Karpas-422 (cell line): ENCODE measurements at regions not wholly inside any gene's neighbourhood (a gene's known extent, or its start where the extent isn't known, plus 50 kb on each side); places are given as distances from the start of the nearest gene placed in this dataset.
A peak's percentile ranks its signal among the peaks of the same experiment; 100 is the strongest.
"Not testable (repeated sequence)": the region's sequence is repeated elsewhere in the genome, so short reads cannot be mapped to it uniquely, and the experiment has no call there.

ENCODE experiments used
- DNase-seq: peaks from one replicate; pipeline ENCODE4 v3.0.0-alpha.2; 2015
- H2AFZ ChIP-seq: fragments of 200-600 bp; sonication (generic); 2 replicates; pipeline ENCODE4 v1.6.1; 2014; ENCODE audit warnings: antibody characterized with exemption, low read length, mixed read lengths
- H3K27ac ChIP-seq: fragments of 200-600 bp; sonication (generic); 2 replicates; pipeline ENCODE4 v1.5.1; 2014; ENCODE audit warnings: mild to moderate bottlenecking, low read length, moderate library complexity
- H3K27me3 ChIP-seq: fragments of 200-600 bp; sonication (generic); 2 replicates; pipeline ENCODE4 v1.6.1; 2014; ENCODE audit warnings: low read length, mixed read lengths
- H3K36me3 ChIP-seq: fragments of 200-600 bp; sonication (generic); 2 replicates; pipeline ENCODE4 v1.6.1; 2014; ENCODE audit warnings: low read length, mixed read lengths; ENCODE audit not compliant: insufficient read depth
- H3K4me1 ChIP-seq: fragments of 200-600 bp; sonication (generic); 2 replicates; pipeline ENCODE4 v1.6.1; 2014; ENCODE audit warnings: mild to moderate bottlenecking, low read length, mixed read lengths
- H3K4me2 ChIP-seq: fragments of 200-600 bp; sonication (generic); 2 replicates; pipeline ENCODE4 v1.6.1; 2014; ENCODE audit warnings: low read length, low read depth, mild to moderate bottlenecking; ENCODE audit not compliant: poor library complexity, severe bottlenecking
- H3K4me3 ChIP-seq: fragments of 200-600 bp; sonication (generic); 2 replicates; pipeline ENCODE4 v1.5.1; 2014; ENCODE audit warnings: mild to moderate bottlenecking, antibody characterized with exemption, low read length, mixed read lengths
- H3K79me2 ChIP-seq: fragments of 200-600 bp; sonication (generic); 2 replicates; pipeline ENCODE4 v1.6.1; 2014; ENCODE audit warnings: mild to moderate bottlenecking, low read length, mixed read lengths
- H3K9ac ChIP-seq: fragments of 200-600 bp; sonication (generic); 2 replicates; pipeline ENCODE4 v1.6.0; 2014; ENCODE audit warnings: low read length
- H3K9me2 ChIP-seq: fragments of 200-600 bp; sonication (generic), shearing (Covaris generic); replicated peaks from 2 replicates; pipeline ENCODE4 v1.6.0; 2014; ENCODE audit warnings: mild to moderate bottlenecking, low read length, moderate library complexity; ENCODE audit not compliant: insufficient read depth
- H3K9me3 ChIP-seq: fragments of 300-700, 200-600 bp; sonication (generic); 2 replicates; pipeline ENCODE4 v1.6.1; 2014; ENCODE audit warnings: low read length, mixed read lengths
- H4K20me1 ChIP-seq: fragments of 200-600 bp; sonication (generic); 2 replicates; pipeline ENCODE4 v1.6.1; 2014; ENCODE audit warnings: mild to moderate bottlenecking, antibody characterized with exemption, low read length, low read depth; ENCODE audit not compliant: insufficient read depth

- H3K9me2 ChIP-seq, H3K9ac ChIP-seq, H2AFZ ChIP-seq, H3K36me3 ChIP-seq, H3K4me1 ChIP-seq, H3K27me3 ChIP-seq, H3K4me2 ChIP-seq, H3K4me3 ChIP-seq, H3K79me2 ChIP-seq, DNase-seq, H4K20me1 ChIP-seq, H3K27ac ChIP-seq, H3K9me3 ChIP-seq: not testable (repeated sequence)
Measured at GRCh38 chr14:106004937-106005795, 478.8 kb downstream of the TMEM121 start.

DNA sequence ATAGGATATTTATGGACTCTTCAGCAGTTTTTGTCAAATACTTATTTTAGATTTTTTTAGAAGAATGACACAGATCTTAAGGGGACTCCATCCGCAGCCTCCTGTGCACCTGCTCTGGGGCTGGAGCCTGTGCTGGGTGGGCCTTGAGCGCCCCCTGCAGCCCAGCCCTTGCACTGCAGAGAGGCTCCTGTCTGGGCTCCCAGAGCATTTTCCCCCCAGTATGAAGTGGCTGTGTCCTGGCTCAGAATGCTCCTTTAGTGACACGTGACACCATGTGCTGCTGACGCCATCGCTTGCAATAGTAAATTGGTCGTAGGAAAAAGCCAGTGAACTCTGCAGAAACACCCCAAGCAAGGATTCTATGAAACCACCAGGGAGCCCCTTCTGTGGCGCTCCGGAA lies 479.7 kb downstream of the TMEM121 start:
- H3K9me2 ChIP-seq, H3K9me3 ChIP-seq, H2AFZ ChIP-seq, H3K9ac ChIP-seq, H3K4me1 ChIP-seq, H3K79me2 ChIP-seq, H4K20me1 ChIP-seq, H3K4me3 ChIP-seq, DNase-seq, H3K27me3 ChIP-seq, H3K27ac ChIP-seq, H3K4me2 ChIP-seq, H3K36me3 ChIP-seq: not testable (repeated sequence)

DNA sequence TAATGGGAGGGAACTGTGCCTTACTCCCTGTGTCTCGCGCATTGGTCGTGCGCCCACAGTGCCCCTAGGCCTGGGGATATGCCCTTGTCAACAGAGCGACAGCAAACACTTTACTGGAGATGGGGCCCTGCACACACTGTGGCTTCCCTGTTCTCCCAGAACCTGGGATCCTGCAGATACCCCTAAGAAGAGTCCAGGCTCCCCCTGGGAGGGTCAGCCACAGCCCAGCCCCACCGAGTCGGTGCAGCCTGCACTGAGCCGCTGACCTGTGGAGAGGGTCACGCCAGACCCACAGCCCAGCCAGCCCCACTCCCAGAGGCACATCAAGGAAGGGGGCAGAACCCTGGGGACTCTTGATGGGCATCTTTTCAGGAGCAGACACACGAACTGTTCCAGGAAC lies 480.3 kb downstream of the TMEM121 start:
- H3K27ac ChIP-seq, H3K4me3 ChIP-seq, H3K27me3 ChIP-seq, H3K9me3 ChIP-seq, H3K36me3 ChIP-seq, H4K20me1 ChIP-seq, H3K9me2 ChIP-seq, H2AFZ ChIP-seq, H3K4me1 ChIP-seq, H3K9ac ChIP-seq, H3K79me2 ChIP-seq, H3K4me2 ChIP-seq, DNase-seq: not testable (repeated sequence)

DNA sequence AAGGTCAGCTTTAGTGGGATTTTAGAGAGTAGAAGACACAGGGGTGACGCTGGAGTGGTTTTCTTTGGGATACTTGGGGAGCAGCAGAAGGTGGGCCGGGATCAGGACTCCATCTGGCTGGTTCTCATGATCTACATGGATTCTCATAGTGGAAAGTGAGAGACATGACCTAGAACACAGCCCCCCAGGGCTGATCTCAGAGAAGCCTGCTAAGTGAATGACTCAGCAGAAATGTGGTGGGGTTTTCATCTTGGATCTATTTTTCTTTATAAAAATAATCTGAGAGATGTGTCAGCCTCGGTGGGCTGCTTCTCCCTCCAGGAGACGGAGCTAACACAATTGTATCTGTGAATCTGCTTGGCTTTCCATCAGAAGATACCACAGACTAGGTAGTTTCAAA lies 484.4 kb downstream of the TMEM121 start:
- no peak overlapping the region for H3K4me3 ChIP-seq
- no peak overlapping the region for H3K4me2 ChIP-seq
- no peak overlapping the region for H3K9ac ChIP-seq
- no peaks in the 10 kb centered on the region for H3K4me1 ChIP-seq
- no peaks in the 10 kb centered on the region for H3K9me3 ChIP-seq
- DNase-seq, result no peak
- no peaks in the 10 kb centered on the region for H3K36me3 ChIP-seq
- no peaks in the 10 kb centered on the region for H4K20me1 ChIP-seq
- H3K9me2 ChIP-seq, result no peaks in the 10 kb centered on the region
- H3K27me3 ChIP-seq, result no peaks in the 10 kb centered on the region
- H3K79me2 ChIP-seq, result no peaks in the 10 kb centered on the region
- H2AFZ ChIP-seq, result no peak overlapping the region
- H3K27ac ChIP-seq, result no peak overlapping the region

DNA sequence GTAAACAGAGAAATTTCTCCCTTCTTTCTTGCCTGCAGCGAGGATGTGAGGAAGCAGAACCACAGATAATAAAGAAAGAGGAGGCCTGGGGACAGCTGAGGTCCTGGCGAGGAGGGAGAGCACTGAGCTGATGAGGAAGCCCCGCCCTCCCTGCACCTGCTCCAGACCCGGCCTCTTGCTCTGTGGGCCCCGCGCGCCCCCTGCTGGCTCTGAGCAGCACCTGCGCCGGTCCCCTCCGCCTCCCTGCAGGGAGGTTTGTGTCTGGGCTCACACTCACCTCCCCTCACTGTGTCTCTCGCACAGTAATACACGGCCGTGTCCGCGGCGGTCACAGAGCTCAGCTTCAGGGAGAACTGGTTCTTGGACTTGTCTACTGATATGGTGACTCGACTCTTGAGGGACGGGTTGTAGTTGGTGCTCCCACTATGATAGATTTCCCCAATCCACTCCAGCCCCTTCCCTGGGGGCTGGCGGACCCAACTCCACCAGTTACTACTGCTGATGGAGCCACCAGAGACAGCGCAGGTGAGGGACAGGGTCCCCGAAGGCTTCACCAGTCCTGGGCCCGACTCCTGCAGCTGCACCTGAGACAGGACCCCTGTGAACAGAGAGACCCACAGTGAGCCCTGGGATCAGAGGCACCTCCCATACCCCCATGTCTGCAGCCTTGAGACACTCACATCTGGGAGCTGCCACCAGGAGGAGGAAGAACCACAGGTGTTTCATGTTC lies 485.4 kb downstream of the TMEM121 start:
- not testable (repeated sequence) for H3K4me1 ChIP-seq, H3K27me3 ChIP-seq, H3K27ac ChIP-seq, H3K36me3 ChIP-seq, H3K9me3 ChIP-seq, H3K4me2 ChIP-seq, H3K79me2 ChIP-seq, H3K4me3 ChIP-seq, H2AFZ ChIP-seq, H3K9me2 ChIP-seq, H4K20me1 ChIP-seq, H3K9ac ChIP-seq
- DNase-seq, result peak; percentile 42

DNA sequence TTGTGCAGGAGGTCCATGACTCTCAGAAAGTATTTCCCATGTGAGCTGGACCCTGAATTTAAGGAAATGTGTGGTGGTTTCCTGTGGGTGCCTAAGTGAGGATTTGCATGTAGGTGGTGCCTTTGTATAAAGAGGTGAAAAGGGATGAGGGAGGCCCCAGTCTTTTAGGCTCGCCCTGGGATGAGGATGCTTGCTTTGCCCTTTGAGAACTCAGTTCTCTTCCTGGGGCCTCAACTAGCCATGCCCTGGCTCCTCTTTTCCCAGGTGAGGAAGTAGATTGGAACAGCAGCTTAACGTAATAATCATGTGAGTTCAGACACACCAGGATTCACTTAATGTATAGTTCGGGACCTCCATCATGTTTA lies 486.0 kb downstream of the TMEM121 start:
- not testable (repeated sequence) for H3K9ac ChIP-seq, H3K9me2 ChIP-seq, H3K4me1 ChIP-seq, H4K20me1 ChIP-seq, H3K27ac ChIP-seq, H3K36me3 ChIP-seq, H3K27me3 ChIP-seq, H3K4me2 ChIP-seq, H3K79me2 ChIP-seq, H3K9me3 ChIP-seq, H3K4me3 ChIP-seq, H2AFZ ChIP-seq, DNase-seq

GRCh38 chr14:106013879-106014376 lies 487.5 kb downstream of the TMEM121 start:
- no peak for DNase-seq

DNA sequence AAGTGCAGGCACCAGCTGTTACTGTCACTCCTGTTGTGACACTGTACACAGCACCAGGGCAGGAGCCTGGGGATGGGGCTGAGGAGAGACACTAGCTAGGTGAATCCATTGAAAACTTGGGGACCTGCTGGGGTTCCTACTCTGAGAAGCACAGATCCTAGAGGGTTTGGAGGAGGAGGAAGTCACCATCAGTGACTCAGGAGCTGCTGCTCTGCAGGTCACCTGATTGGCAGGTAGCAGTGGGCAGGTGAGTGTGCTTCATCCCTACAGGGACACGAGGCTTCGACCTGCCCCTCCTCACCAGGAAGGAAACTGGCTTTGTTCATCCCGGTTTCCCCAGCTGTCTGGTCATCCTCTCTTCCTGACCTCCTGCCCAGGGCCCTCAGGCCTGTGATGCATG lies 491.6 kb downstream of the TMEM121 start:
- not testable (repeated sequence) for H3K27ac ChIP-seq, H3K4me1 ChIP-seq, H3K9me2 ChIP-seq, DNase-seq, H3K27me3 ChIP-seq, H4K20me1 ChIP-seq, H2AFZ ChIP-seq, H3K9ac ChIP-seq, H3K4me3 ChIP-seq, H3K4me2 ChIP-seq, H3K79me2 ChIP-seq, H3K36me3 ChIP-seq, H3K9me3 ChIP-seq

More at GRCh38 chr14:106013879-106014376, 487.5 kb downstream of the TMEM121 start:
- H3K9ac ChIP-seq, result no peak overlapping the region
- no peaks in the 10 kb centered on the region for H3K36me3 ChIP-seq
- H2AFZ ChIP-seq, result no peak overlapping the region
- H3K4me3 ChIP-seq, result no peak overlapping the region
- no peak overlapping the region for H3K4me2 ChIP-seq
- H3K9me2 ChIP-seq, result no peaks in the 10 kb centered on the region
- no peaks in the 10 kb centered on the region for H4K20me1 ChIP-seq
- no peaks in the 10 kb centered on the region for H3K4me1 ChIP-seq
- no peaks in the 10 kb centered on the region for H3K27me3 ChIP-seq
- no peak overlapping the region for H3K27ac ChIP-seq
- H3K79me2 ChIP-seq, result no peaks in the 10 kb centered on the region
- H3K9me3 ChIP-seq, result no peaks in the 10 kb centered on the region
